ENCODE measurements at regions not wholly inside any gene's neighbourhood (a gene's known extent, or its start where the extent isn't known, plus 50 kb on each side); places are given as distances from the start of the nearest gene placed in this dataset.
A peak's percentile ranks its signal among the peaks of the same experiment; 100 is the strongest.

DNA sequence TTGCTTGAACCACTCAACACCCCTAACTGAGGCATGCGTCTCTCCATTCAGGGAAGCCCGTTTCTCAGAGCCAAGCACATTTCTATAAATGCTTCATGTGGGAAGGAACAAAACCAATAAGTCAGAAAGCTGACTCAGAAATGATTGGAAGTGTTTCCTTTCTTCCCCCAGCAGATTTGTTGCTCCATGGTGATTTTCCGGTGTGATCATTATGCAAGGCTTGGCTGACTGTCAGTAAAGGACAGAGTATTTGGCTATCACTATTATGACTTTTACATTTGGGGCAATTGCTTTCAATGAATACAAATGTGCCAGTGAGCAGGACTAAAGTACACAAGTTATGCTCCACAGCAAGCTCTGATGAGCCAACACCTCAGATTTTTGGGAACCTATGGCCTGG is 53.3 kb upstream of the ZC3H11B start:
- no peak overlapping the region for H3K4ac ChIP-seq (ENCODE audit: low read depth, low read length)
- H3K4me3 ChIP-seq (ENCODE audit: insufficient read depth, low read depth, low read length) = no peak overlapping the region
- no peak overlapping the region for H2BK15ac ChIP-seq (ENCODE audit: low read depth, low read length)
- H3K23ac ChIP-seq (ENCODE audit: low read depth, low read length) = no peak overlapping the region
- in situ Hi-C loops (cut with MboI; ENCODE audit: low sequenced_read_pairs) = loop anchor here (10.0 kb wide), 1 partner anchor 1341 kb away; no protein-coding TSS in a partner anchor
- no peak overlapping the region for H3K14ac ChIP-seq (replicated peaks; ENCODE audit: low read depth, low read length)
- DNase-seq = peak; percentile 32
- H3K36me3 ChIP-seq (ENCODE audit: control insufficient read depth, insufficient read depth, low read length) = no peaks in the 10 kb centered on the region
- no peak overlapping the region for H2AK9ac ChIP-seq (replicated peaks; ENCODE audit: low read depth, low read length, poor library complexity)
- no peaks in the 10 kb centered on the region for H3K79me1 ChIP-seq (ENCODE audit: low read depth in 1 of 2, low read length in 2 of 2)
- no peak overlapping the region for H3K4me2 ChIP-seq (ENCODE audit: low read depth, low read length)
- no peaks in the 10 kb centered on the region for H3K9me1 ChIP-seq (ENCODE audit: insufficient read depth, low read length)
- no peak overlapping the region for H2BK20ac ChIP-seq (ENCODE audit: low read depth, low read length)
- H3K9ac ChIP-seq (ENCODE audit: low read depth, low read length) = no peak overlapping the region
- no peak; the same call in 1 of the 2 replicates for ATAC-seq (ENCODE audit: low read depth)
- H2AFZ ChIP-seq (replicated peaks; ENCODE audit: low read length, poor library complexity) = no peak overlapping the region
- H2BK120ac ChIP-seq (ENCODE audit: low read depth, low read length) = no peak overlapping the region
- WGBS, 2 experiments (ENCODE audit: extremely low coverage in 2 of 2, insufficient read length in 1 of 2) = no CpG with 5 or more reads among the region's 3 CpGs
- no peak overlapping the region for H4K8ac ChIP-seq (ENCODE audit: low read depth in 2 of 2, low read length in 2 of 2)
- no peak overlapping the region for H2AK5ac ChIP-seq (ENCODE audit: low read depth, low read length)
- no peak overlapping the region for H4K5ac ChIP-seq (ENCODE audit: low read depth, low read length)
- H4K20me1 ChIP-seq (ENCODE audit: insufficient read depth, low read length) = no peaks in the 10 kb centered on the region
- H3K4me1 ChIP-seq (ENCODE audit: control insufficient read depth, insufficient read depth, low read length) = no peaks in the 10 kb centered on the region
- CTCF ChIA-PET = no interaction called here
- no TSS peak for BruUV-seq (replicated peaks)
- H2BK5ac ChIP-seq (ENCODE audit: low read depth, low read length, poor library complexity, severe bottlenecking) = no peak overlapping the region
- no peak overlapping the region for H3K27ac ChIP-seq (ENCODE audit: insufficient read depth, low read length)
- POLR2A ChIA-PET (ENCODE audit: unreplicated experiment) = no interaction called here
- no peaks in the 10 kb centered on the region for H3K9me3 ChIP-seq (ENCODE audit: control insufficient read depth, insufficient read depth, low read length)
- no peak overlapping the region for H3K56ac ChIP-seq (ENCODE audit: extremely low read depth, insufficient read depth, low read length)
- H4K91ac ChIP-seq (ENCODE audit: insufficient read depth, low read depth, low read length) = no peak overlapping the region
- no peak for TF ChIP-seq RAD21 (IDR thresholded peaks at IDR 0.05; ENCODE audit: low read length)
- TF ChIP-seq, protein P1, sequence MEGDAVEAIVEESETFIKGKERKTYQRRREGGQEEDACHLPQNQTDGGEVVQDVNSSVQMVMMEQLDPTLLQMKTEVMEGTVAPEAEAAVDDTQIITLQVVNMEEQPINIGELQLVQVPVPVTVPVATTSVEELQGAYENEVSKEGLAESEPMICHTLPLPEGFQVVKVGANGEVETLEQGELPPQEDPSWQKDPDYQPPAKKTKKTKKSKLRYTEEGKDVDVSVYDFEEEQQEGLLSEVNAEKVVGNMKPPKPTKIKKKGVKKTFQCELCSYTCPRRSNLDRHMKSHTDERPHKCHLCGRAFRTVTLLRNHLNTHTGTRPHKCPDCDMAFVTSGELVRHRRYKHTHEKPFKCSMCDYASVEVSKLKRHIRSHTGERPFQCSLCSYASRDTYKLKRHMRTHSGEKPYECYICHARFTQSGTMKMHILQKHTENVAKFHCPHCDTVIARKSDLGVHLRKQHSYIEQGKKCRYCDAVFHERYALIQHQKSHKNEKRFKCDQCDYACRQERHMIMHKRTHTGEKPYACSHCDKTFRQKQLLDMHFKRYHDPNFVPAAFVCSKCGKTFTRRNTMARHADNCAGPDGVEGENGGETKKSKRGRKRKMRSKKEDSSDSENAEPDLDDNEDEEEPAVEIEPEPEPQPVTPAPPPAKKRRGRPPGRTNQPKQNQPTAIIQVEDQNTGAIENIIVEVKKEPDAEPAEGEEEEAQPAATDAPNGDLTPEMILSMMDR (conservative IDR thresholded peaks at IDR 0.05; ENCODE audit: low read depth, low read length) = no peak
- no peak for TF ChIP-seq NFE2L2 (IDR thresholded peaks at IDR 0.05; ENCODE audit: low read depth, low read length)
- TF ChIP-seq BHLHE40 (IDR thresholded peaks at IDR 0.05; ENCODE audit: low read depth, low read length) = no peak
- TF ChIP-seq SMC3 (IDR thresholded peaks at IDR 0.05; ENCODE audit: low read depth, low read length) = no peak
- TF ChIP-seq CEBPB (IDR thresholded peaks at IDR 0.05; ENCODE audit: low read depth, low read length) = no peak
- no peak for TF ChIP-seq MAZ (IDR thresholded peaks at IDR 0.05; ENCODE audit: borderline replicate concordance, low read depth, low read length)
- TF ChIP-seq RCOR1 (IDR thresholded peaks at IDR 0.05; ENCODE audit: insufficient replicate concordance, low read length) = no peak
- TF ChIP-seq MXI1 (IDR thresholded peaks at IDR 0.05; ENCODE audit: borderline replicate concordance, low read depth, low read length) = no peak
- TF ChIP-seq MAFK (IDR thresholded peaks at IDR 0.05; ENCODE audit: low read depth, low read length) = no peak
- no peak for TF ChIP-seq POLR2A (IDR thresholded peaks at IDR 0.05; ENCODE audit: low read depth, low read length)
- TF ChIP-seq CHD1 (IDR thresholded peaks at IDR 0.05; ENCODE audit: low read depth, low read length) = no peak
- TF ChIP-seq, protein P2, sequence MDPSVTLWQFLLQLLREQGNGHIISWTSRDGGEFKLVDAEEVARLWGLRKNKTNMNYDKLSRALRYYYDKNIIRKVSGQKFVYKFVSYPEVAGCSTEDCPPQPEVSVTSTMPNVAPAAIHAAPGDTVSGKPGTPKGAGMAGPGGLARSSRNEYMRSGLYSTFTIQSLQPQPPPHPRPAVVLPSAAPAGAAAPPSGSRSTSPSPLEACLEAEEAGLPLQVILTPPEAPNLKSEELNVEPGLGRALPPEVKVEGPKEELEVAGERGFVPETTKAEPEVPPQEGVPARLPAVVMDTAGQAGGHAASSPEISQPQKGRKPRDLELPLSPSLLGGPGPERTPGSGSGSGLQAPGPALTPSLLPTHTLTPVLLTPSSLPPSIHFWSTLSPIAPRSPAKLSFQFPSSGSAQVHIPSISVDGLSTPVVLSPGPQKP (IDR thresholded peaks at IDR 0.05; ENCODE audit: borderline replicate concordance, low read depth, low read length) = no peak
- TF ChIP-seq FOS (IDR thresholded peaks at IDR 0.05; ENCODE audit: low read depth, low read length) = no peak
- no peak for TF ChIP-seq RFX5 (IDR thresholded peaks at IDR 0.05; ENCODE audit: low read depth, low read length)
- TF ChIP-seq, protein P3, sequence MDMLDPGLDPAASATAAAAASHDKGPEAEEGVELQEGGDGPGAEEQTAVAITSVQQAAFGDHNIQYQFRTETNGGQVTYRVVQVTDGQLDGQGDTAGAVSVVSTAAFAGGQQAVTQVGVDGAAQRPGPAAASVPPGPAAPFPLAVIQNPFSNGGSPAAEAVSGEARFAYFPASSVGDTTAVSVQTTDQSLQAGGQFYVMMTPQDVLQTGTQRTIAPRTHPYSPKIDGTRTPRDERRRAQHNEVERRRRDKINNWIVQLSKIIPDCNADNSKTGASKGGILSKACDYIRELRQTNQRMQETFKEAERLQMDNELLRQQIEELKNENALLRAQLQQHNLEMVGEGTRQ (IDR thresholded peaks at IDR 0.05; ENCODE audit: low read depth, low read length) = no peak
- intact Hi-C loops (cut with micrococcal nuclease) = no loop called here
- dilution Hi-C loops (cut with HindIII; ENCODE audit: low sequenced_read_pairs, unreplicated experiment) = no loop called here
- H3K27me3 ChIP-seq (ENCODE audit: control insufficient read depth, insufficient read depth, low read length) = no peaks in the 10 kb centered on the region
- no peak overlapping the region for H3K18ac ChIP-seq (ENCODE audit: low read depth, low read length)
